ENCODE measurements at regions not wholly inside any gene's neighbourhood (a gene's known extent, or its start where the extent isn't known, plus 50 kb on each side); places are given as distances from the start of the nearest gene placed in this dataset.

DNA sequence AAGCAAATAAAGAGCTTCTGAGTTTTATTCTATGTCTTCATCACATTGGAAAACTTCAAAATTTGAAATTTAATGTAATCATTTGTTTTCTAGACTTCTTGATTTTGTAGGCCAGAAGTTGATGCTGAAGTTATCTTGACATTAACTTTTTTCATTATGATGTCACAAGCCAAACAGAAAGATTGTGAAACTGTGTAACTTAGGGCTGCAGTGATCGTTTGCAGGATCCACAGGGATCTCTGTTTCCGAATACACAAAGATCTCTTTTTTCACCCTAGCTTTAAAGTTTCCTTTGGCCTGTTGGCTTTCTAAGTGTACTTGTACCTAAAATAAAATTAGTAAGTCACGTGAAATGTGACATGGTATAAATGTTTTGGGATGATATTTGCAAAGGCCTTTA, 594.9 kb upstream of the CDH2 start:
- H3K27ac ChIP-seq (replicated peaks): no peak overlapping the region
- no peak for DNase-seq (ENCODE audit: low read depth in 1 of 2, low spot score in 1 of 2)
- no peaks in the 10 kb centered on the region for H3K27me3 ChIP-seq (ENCODE audit: insufficient read depth, poor library complexity, severe bottlenecking)
- TF ChIP-seq GABPA (IDR thresholded peaks at IDR 0.05; ENCODE audit: low read depth) (no peak), SPI1 (IDR thresholded peaks at IDR 0.05; ENCODE audit: borderline replicate concordance, low read depth) (no peak), POLR2AphosphoS5 (IDR thresholded peaks at IDR 0.05; ENCODE audit: low read depth) (no peak)
- TF ChIP-seq, protein P1, sequence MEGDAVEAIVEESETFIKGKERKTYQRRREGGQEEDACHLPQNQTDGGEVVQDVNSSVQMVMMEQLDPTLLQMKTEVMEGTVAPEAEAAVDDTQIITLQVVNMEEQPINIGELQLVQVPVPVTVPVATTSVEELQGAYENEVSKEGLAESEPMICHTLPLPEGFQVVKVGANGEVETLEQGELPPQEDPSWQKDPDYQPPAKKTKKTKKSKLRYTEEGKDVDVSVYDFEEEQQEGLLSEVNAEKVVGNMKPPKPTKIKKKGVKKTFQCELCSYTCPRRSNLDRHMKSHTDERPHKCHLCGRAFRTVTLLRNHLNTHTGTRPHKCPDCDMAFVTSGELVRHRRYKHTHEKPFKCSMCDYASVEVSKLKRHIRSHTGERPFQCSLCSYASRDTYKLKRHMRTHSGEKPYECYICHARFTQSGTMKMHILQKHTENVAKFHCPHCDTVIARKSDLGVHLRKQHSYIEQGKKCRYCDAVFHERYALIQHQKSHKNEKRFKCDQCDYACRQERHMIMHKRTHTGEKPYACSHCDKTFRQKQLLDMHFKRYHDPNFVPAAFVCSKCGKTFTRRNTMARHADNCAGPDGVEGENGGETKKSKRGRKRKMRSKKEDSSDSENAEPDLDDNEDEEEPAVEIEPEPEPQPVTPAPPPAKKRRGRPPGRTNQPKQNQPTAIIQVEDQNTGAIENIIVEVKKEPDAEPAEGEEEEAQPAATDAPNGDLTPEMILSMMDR (IDR thresholded peaks at IDR 0.05; ENCODE audit: insufficient read depth, low read length): no peak
- TF ChIP-seq, protein P2, sequence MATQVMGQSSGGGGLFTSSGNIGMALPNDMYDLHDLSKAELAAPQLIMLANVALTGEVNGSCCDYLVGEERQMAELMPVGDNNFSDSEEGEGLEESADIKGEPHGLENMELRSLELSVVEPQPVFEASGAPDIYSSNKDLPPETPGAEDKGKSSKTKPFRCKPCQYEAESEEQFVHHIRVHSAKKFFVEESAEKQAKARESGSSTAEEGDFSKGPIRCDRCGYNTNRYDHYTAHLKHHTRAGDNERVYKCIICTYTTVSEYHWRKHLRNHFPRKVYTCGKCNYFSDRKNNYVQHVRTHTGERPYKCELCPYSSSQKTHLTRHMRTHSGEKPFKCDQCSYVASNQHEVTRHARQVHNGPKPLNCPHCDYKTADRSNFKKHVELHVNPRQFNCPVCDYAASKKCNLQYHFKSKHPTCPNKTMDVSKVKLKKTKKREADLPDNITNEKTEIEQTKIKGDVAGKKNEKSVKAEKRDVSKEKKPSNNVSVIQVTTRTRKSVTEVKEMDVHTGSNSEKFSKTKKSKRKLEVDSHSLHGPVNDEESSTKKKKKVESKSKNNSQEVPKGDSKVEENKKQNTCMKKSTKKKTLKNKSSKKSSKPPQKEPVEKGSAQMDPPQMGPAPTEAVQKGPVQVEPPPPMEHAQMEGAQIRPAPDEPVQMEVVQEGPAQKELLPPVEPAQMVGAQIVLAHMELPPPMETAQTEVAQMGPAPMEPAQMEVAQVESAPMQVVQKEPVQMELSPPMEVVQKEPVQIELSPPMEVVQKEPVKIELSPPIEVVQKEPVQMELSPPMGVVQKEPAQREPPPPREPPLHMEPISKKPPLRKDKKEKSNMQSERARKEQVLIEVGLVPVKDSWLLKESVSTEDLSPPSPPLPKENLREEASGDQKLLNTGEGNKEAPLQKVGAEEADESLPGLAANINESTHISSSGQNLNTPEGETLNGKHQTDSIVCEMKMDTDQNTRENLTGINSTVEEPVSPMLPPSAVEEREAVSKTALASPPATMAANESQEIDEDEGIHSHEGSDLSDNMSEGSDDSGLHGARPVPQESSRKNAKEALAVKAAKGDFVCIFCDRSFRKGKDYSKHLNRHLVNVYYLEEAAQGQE (IDR thresholded peaks at IDR 0.05; ENCODE audit: insufficient replicate concordance, low read depth): no peak
- H3K4me3 ChIP-seq (replicated peaks; ENCODE audit: insufficient read depth, low read length): no peak overlapping the region

DNA sequence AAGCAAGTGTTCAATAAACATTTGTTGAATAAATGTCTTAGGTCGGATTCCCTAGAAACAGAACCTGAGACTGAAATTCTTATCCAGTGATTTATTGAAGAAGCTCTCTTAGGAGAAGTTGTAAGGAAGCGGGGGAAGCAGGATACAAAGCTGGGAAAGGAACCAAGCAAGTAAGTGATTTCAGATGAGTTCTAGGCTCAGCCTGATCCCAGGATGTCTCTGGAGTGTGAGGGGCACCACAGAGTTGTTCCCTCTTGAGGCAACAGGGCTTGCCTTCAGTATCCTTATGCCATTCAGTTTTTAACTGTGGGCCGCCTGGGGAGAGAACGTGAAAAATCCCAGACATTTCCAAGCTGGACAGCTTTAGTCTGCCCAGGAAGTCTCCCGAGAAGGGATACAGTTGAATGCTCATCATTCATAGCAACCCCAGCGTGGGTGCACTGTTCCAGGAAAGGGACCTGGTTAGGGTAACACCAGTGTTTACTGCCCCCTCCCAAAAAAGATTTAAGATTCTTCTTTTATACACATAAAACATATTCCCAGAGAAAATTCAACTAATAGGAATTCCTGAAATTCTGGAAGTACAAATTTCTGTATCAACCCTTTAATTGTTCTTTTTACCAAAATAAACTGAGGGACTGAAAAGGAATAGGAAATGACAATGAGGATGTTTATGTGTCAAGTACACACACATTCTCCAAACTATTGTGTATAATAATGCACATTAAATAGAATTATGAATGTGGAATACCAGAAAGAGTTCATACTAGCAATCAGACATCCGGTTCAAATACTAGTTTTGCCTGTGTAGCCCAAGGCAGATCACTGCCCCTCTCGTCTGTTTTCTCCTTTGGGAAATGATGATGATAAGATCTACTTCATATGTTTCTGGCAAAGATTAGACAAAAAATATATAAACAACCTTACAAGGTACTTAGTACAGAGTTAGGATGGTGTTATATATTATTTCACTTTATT, 592.1 kb upstream of the CDH2 start:
- TF ChIP-seq SPI1 (IDR thresholded peaks at IDR 0.05; ENCODE audit: borderline replicate concordance, low read depth): no peak
- TF ChIP-seq GABPA (IDR thresholded peaks at IDR 0.05; ENCODE audit: low read depth): no peak
- TF ChIP-seq, protein P1 (IDR thresholded peaks at IDR 0.05; ENCODE audit: insufficient read depth, low read length): no peak
- no peak for TF ChIP-seq POLR2AphosphoS5 (IDR thresholded peaks at IDR 0.05; ENCODE audit: low read depth)
- TF ChIP-seq, protein P2 (IDR thresholded peaks at IDR 0.05; ENCODE audit: insufficient replicate concordance, low read depth): no peak
- H3K27ac ChIP-seq (replicated peaks): no peak overlapping the region

DNA sequence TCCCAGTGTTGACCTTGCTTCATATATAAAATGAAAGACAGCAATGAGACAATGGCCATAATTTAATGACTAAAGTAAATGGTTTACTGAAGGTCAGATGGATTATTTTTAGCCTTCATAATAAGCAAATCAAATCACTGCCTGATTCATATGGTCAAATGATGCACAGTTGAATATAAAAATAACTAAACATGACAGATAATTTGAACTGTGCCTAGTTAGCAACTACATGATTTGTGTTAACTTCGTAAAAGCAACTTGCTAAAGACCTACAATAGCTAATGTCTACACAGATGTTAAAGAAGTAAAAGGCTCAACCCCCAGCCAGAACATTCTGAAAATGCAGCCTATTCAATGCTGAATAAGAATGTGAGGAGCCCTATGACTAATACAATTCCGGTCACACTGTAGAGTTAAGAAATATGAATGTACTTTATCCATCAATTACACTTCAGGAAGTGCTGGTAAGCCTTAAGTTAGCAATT, 590.8 kb upstream of the CDH2 start:
- Histone ChIP-seq H3K4me3 (replicated peaks; ENCODE audit: insufficient read depth, low read length) (no peak overlapping the region), H3K27ac (replicated peaks) (no peak overlapping the region), H3K27me3 (ENCODE audit: insufficient read depth, poor library complexity, severe bottlenecking) (no peaks in the 10 kb centered on the region)
- TF ChIP-seq, protein P2 (IDR thresholded peaks at IDR 0.05; ENCODE audit: insufficient replicate concordance, low read depth): no peak
- TF ChIP-seq POLR2AphosphoS5 (IDR thresholded peaks at IDR 0.05; ENCODE audit: low read depth) (no peak), GABPA (IDR thresholded peaks at IDR 0.05; ENCODE audit: low read depth) (no peak), SPI1 (IDR thresholded peaks at IDR 0.05; ENCODE audit: borderline replicate concordance, low read depth) (no peak)
- TF ChIP-seq, protein P1 (IDR thresholded peaks at IDR 0.05; ENCODE audit: insufficient read depth, low read length): no peak
- DNase-seq (ENCODE audit: low read depth in 1 of 2, low spot score in 1 of 2): no peak

More for the DNA sequence above, 592.1 kb upstream of the CDH2 start:
- Histone ChIP-seq H3K27me3 (ENCODE audit: insufficient read depth, poor library complexity, severe bottlenecking) (no peaks in the 10 kb centered on the region), H3K4me3 (replicated peaks; ENCODE audit: insufficient read depth, low read length) (no peak overlapping the region)
- no peak for DNase-seq (ENCODE audit: low read depth in 1 of 2, low spot score in 1 of 2)
